AG04450 (cell line): ENCODE measurements at regions not wholly inside any gene's neighbourhood (a gene's known extent, or its start where the extent isn't known, plus 50 kb on each side); places are given as distances from the start of the nearest gene placed in this dataset.

ENCODE experiments used
- CTCF ChIA-PET: fragments of 300-600, 350-600 bp; formaldehyde crosslinking; extraction: SDS; loops from one replicate; lab custom pipeline; 2022; ENCODE audit warnings: antibody characterized with exemption, inconsistent platforms; lab: Charles Lee
- POLR2A ChIA-PET: fragments of 350-600 bp; formaldehyde crosslinking; extraction: SDS; loops from one replicate; lab custom pipeline; 2021; ENCODE audit warnings: antibody characterized with exemption, inconsistent platforms; lab: Yijun Ruan, JAX
- DNase-seq: peaks from one replicate; pipeline ENCODE4 v3.0.0-alpha.2; 2011; ENCODE audit warnings: low read depth, low spot score
- H3K27ac ChIP-seq: one replicate; pipeline ENCODE4 v1.5.1; 2012; ENCODE audit warnings: low read depth, low read length, control low read depth
- H3K27me3 ChIP-seq: one replicate; pipeline ENCODE4 v1.6.0; 2012; ENCODE audit warnings: low read length; ENCODE audit not compliant: control insufficient read depth, insufficient read depth
- H3K4me3 ChIP-seq: 2 replicates; pipeline ENCODE4 v1.5.1; 2011; ENCODE audit warnings: mild to moderate bottlenecking, low read depth, low read length, control low read depth
- H3K9me3 ChIP-seq: 2 replicates; pipeline ENCODE4 v1.5.1; 2012; ENCODE audit warnings: low read length; ENCODE audit not compliant: control insufficient read depth, insufficient read depth
- TF ChIP-seq, protein P1 (sequence below): IDR thresholded peaks from 2 replicates; pipeline ENCODE4 v1.5.1; 2011; ENCODE audit warnings: low read depth, low read length, control low read depth, inconsistent platforms

DNA sequence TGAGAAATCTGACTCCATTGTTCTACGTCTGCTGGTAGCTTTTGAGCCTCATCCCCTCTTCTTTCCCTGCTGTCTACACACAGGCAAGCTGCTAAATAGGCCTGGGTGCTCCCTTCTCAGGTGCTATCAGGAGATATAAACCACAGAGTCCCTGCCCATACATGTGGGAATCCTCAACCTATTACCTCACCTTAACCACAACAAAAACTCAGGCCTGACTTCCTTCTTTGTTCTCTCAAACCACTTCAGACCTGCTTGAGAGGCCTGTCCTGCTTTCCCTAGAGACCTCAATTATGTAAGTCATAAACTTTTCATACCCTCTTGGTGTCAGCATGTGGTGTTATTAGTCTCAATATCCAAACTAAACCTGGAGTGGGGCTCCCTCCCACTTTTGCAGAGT is 75.0 kb upstream of the MAGI2 start:
- Histone ChIP-seq H3K27ac (no peak overlapping the region), H3K27me3 (no peaks in the 10 kb centered on the region), H3K4me3 (no peak overlapping the region), H3K9me3 (no peaks in the 10 kb centered on the region; the same call in 1 of the 2 replicates)
- CTCF ChIA-PET = no interaction called here
- no peak for DNase-seq
- POLR2A ChIA-PET = no interaction called here
- TF ChIP-seq, protein P1, sequence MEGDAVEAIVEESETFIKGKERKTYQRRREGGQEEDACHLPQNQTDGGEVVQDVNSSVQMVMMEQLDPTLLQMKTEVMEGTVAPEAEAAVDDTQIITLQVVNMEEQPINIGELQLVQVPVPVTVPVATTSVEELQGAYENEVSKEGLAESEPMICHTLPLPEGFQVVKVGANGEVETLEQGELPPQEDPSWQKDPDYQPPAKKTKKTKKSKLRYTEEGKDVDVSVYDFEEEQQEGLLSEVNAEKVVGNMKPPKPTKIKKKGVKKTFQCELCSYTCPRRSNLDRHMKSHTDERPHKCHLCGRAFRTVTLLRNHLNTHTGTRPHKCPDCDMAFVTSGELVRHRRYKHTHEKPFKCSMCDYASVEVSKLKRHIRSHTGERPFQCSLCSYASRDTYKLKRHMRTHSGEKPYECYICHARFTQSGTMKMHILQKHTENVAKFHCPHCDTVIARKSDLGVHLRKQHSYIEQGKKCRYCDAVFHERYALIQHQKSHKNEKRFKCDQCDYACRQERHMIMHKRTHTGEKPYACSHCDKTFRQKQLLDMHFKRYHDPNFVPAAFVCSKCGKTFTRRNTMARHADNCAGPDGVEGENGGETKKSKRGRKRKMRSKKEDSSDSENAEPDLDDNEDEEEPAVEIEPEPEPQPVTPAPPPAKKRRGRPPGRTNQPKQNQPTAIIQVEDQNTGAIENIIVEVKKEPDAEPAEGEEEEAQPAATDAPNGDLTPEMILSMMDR = no peak

GRCh38 chr7:79524048-79524447 is 70.6 kb upstream of the MAGI2 start:
- H3K27ac ChIP-seq = no peak overlapping the region
- no peak for DNase-seq
- H3K9me3 ChIP-seq = no peaks in the 10 kb centered on the region; the same call in 1 of the 2 replicates
- no peak overlapping the region for H3K4me3 ChIP-seq
- TF ChIP-seq, protein P1 = no peak
- POLR2A ChIA-PET = no interaction called here
- CTCF ChIA-PET = interaction anchor here (1.0 kb wide), 1 partner anchor 100 kb away, joined by 3 read pairs; no protein-coding TSS in a partner anchor
- H3K27me3 ChIP-seq = no peaks in the 10 kb centered on the region

DNA sequence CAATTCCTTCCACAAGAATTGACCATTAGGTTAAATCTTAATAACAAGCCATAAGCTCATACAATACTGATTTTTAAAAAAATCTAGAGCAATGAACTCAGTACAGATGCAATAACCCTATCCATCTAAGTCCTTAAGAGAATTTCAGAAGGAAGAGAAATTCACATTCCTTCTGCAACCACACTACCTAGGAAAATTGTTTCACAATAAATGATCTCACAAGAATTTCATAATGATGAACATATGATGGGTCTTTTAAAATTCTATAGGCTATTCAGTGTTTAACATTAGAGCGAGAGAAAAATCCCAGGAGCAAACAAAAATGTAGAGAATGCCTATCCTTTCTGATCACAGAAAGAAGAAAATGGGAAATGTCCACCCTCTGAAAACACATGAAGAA is 70.0 kb upstream of the MAGI2 start:
- H3K9me3 ChIP-seq = no peaks in the 10 kb centered on the region; the same call in 1 of the 2 replicates
- ChIA-PET CTCF (interaction anchor here (1.0 kb wide), 2 partner anchors 100 to 225 kb away, joined by 3 read pairs; no protein-coding TSS in a partner anchor), POLR2A (no interaction called here)
- no peak overlapping the region for H3K27ac ChIP-seq
- TF ChIP-seq, protein P1 = no peak
- no peak for DNase-seq
- H3K27me3 ChIP-seq = no peaks in the 10 kb centered on the region
- H3K4me3 ChIP-seq = no peak overlapping the region

DNA sequence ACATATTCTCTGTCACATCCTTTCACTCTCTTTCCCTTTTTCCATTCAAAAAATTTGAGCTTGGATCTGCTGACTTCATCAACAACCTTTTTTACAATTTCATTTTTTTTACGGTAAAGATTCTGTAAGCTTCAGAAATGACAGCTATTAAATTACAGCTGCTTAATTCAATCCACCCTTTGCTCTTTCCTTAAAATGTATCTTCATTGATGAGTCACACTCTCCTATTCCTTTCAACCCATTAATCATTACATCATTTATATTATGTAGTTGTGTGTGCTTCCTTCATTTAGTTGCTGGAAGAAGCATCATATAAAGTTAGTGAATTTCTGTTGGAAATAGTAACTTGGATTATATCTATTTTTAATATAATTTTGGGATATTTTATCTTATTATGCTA is 67.1 kb upstream of the MAGI2 start:
- POLR2A ChIA-PET = no interaction called here
- H3K27me3 ChIP-seq = no peaks in the 10 kb centered on the region
- no peak for DNase-seq
- no peak overlapping the region for H3K4me3 ChIP-seq
- CTCF ChIA-PET = no interaction called here
- no peaks in the 10 kb centered on the region; the same call in 1 of the 2 replicates for H3K9me3 ChIP-seq
- H3K27ac ChIP-seq = no peak overlapping the region
- TF ChIP-seq, protein P1 = no peak

- no peak overlapping the region for H3K4me3 ChIP-seq
- TF ChIP-seq, protein P1 = no peak
- no peak overlapping the region for H3K27ac ChIP-seq
- H3K9me3 ChIP-seq = no peaks in the 10 kb centered on the region
- POLR2A ChIA-PET = no interaction called here
- no peaks in the 10 kb centered on the region for H3K27me3 ChIP-seq
- CTCF ChIA-PET = no interaction called here
- no peak for DNase-seq
Observed at GRCh38 chr7:79515358-79515757, 61.9 kb upstream of the MAGI2 start.
